H1 (cell line): ENCODE measurements at regions not wholly inside any gene's neighbourhood (a gene's known extent, or its start where the extent isn't known, plus 50 kb on each side); places are given as distances from the start of the nearest gene placed in this dataset.

Experiments used
- CTCF ChIA-PET: fragments of 300-600 bp; sonication (Branson Sonifier 250); formaldehyde crosslinking; loops from one replicate; lab custom pipeline; 2021; ENCODE audit not compliant: partially characterized antibody; lab: Charles Lee
- POLR2A ChIA-PET: fragments of 300-600 bp; sonication (Branson Sonifier 250); formaldehyde crosslinking; loops from one replicate; lab custom pipeline; 2021; ENCODE audit warnings: inconsistent platforms; ENCODE audit not compliant: partially characterized antibody; lab: Charles Lee
- DNase-seq, 2 experiments: peaks; one replicate each; pipeline versions ENCODE4 v3.0.0 to v3.0.0-alpha.2; 2010 to 2022; ENCODE audit warnings: low spot score in 2 of 2, low read depth in 1 of 2, mixed read lengths in 1 of 2
- FAIRE-seq: peaks from 2 replicates; lab custom pipeline; 2011; peaks lifted over from hg19 to GRCh38; lab: Jason Lieb, UNC
- H2AFZ ChIP-seq: 2 replicates; pipeline ENCODE4 v1.8.1; 2012; ENCODE audit warnings: low read length, inconsistent platforms
- H2AK5ac ChIP-seq: 2 replicates; pipeline ENCODE4 v1.6.1; 2013; ENCODE audit warnings: low read depth, low read length
- H2BK120ac ChIP-seq: replicated peaks from 2 replicates; pipeline ENCODE3; 2013; ENCODE audit warnings: low read depth, low read length, inconsistent platforms
- H2BK12ac ChIP-seq: 2 replicates; pipeline ENCODE4 v1.6.1; 2013; ENCODE audit warnings: low read depth, low read length
- H2BK15ac ChIP-seq: 2 replicates; pipeline ENCODE4 v1.6.1; 2013; ENCODE audit warnings: low read length
- H2BK20ac ChIP-seq: 2 replicates; pipeline ENCODE4 v1.6.1; 2013; ENCODE audit warnings: low read length
- H2BK5ac ChIP-seq: 2 replicates; pipeline ENCODE4 v1.6.1; 2013; ENCODE audit warnings: low read depth, low read length
- H3K14ac ChIP-seq: 2 replicates; pipeline ENCODE4 v1.6.1; 2013; ENCODE audit warnings: inconsistent platforms; ENCODE audit not compliant: insufficient read length
- H3K18ac ChIP-seq: 2 replicates; pipeline ENCODE4 v1.6.1; 2013; ENCODE audit warnings: low read length; ENCODE audit errors: extremely low read depth
- H3K23ac ChIP-seq: 2 replicates; pipeline ENCODE4 v1.6.1; 2013; ENCODE audit warnings: inconsistent platforms; ENCODE audit not compliant: insufficient read length
- H3K23me2 ChIP-seq: 2 replicates; pipeline ENCODE4 v1.6.1; 2013; ENCODE audit warnings: low read depth, low read length
- H3K27ac ChIP-seq: 2 replicates; pipeline ENCODE4 v1.6.1; 2011; ENCODE audit warnings: low read depth, low read length, inconsistent platforms
- H3K27me3 ChIP-seq, 4 experiments: replicated peaks in 1 of 4; 1 replicate in 1 of 4; 2 replicates in 3 of 4; pipeline versions ENCODE4 v1.6.1 to v1.8.1; 2011 to 2013; ENCODE audit warnings: low read length in 3 of 4, mild to moderate bottlenecking in 3 of 4, inconsistent platforms in 2 of 4, mixed read lengths in 2 of 4, moderate library complexity in 1 of 4; ENCODE audit not compliant: control insufficient read depth in 3 of 4, insufficient read depth in 3 of 4; ENCODE audit errors: extremely low read depth in 1 of 4
- H3K36me3 ChIP-seq, 4 experiments: 2 replicates each; pipeline versions ENCODE4 v1.6.1 to v1.8.1; 2011 to 2013; ENCODE audit warnings: mild to moderate bottlenecking in 4 of 4, low read length in 3 of 4, moderate library complexity in 2 of 4, control low read depth in 1 of 4, inconsistent platforms in 1 of 4; ENCODE audit not compliant: insufficient read depth in 4 of 4, control insufficient read depth in 2 of 4
- H3K4ac ChIP-seq: replicated peaks from 2 replicates; pipeline ENCODE3; 2013; ENCODE audit warnings: low read length, low read depth, mixed read lengths, inconsistent platforms; ENCODE audit not compliant: insufficient read length
- H3K4me1 ChIP-seq, 4 experiments: replicated peaks in 1 of 4; 1 replicate in 1 of 4; 2 replicates in 3 of 4; pipeline versions ENCODE4 v1.6.1 to v1.8.1; 2011 to 2013; ENCODE audit warnings: low read length in 3 of 4, inconsistent platforms in 2 of 4, mixed read lengths in 1 of 4; ENCODE audit not compliant: insufficient read depth in 4 of 4, control insufficient read depth in 3 of 4
- H3K4me2 ChIP-seq, 2 experiments: 2 replicates each; pipeline versions ENCODE4 v1.6.1 to v1.8.1; 2011 to 2013; ENCODE audit warnings: low read depth in 2 of 2, low read length in 2 of 2, control low read depth in 1 of 2, inconsistent platforms in 1 of 2, mild to moderate bottlenecking in 1 of 2; ENCODE audit not compliant: insufficient read depth in 1 of 2
- H3K4me3 ChIP-seq, 4 experiments: fragments of 200-600, 300-600 bp in 1 of 4; sonication (generic), shearing (Covaris generic), sonication (Bioruptor Twin) in 1 of 4; 2 replicates each; pipeline versions ENCODE4 v1.5.1 to v1.8.1; 2011 to 2016; ENCODE audit warnings: low read length in 4 of 4, low read depth in 3 of 4, control low read depth in 2 of 4, inconsistent platforms in 2 of 4, mild to moderate bottlenecking in 2 of 4, mixed read lengths in 1 of 4, moderate library complexity in 1 of 4; ENCODE audit not compliant: insufficient read depth in 2 of 4; ENCODE audit errors: extremely low read depth in 1 of 4
- H3K56ac ChIP-seq: replicated peaks from 2 replicates; pipeline ENCODE3; 2013; ENCODE audit warnings: low read depth, mild to moderate bottlenecking, mixed read lengths, low read length, inconsistent platforms; ENCODE audit not compliant: insufficient read length
- H3K79me1 ChIP-seq: 2 replicates; pipeline ENCODE4 v1.6.1; 2013; ENCODE audit warnings: low read depth, low read length, control low read depth
- H3K79me2 ChIP-seq, 2 experiments: 2 replicates each; pipeline versions ENCODE4 v1.6.1 to v1.8.1; 2012 to 2013; ENCODE audit warnings: low read length in 2 of 2, mild to moderate bottlenecking in 2 of 2, inconsistent platforms in 1 of 2; ENCODE audit not compliant: insufficient read depth in 2 of 2, control insufficient read depth in 1 of 2
- H3K9ac ChIP-seq, 4 experiments: replicated peaks in 1 of 4; 1 replicate in 1 of 4; 2 replicates in 3 of 4; pipeline versions ENCODE4 v1.6.1 to v1.8.1; 2011 to 2013; ENCODE audit warnings: low read depth in 3 of 4, low read length in 3 of 4, control low read depth in 2 of 4, mild to moderate bottlenecking in 2 of 4, moderate library complexity in 2 of 4, inconsistent platforms in 1 of 4; ENCODE audit errors: extremely low read depth in 1 of 4
- H3K9me3 ChIP-seq, 2 experiments: 2 replicates each; pipeline versions ENCODE4 v1.6.1 to v1.8.1; 2012 to 2013; ENCODE audit warnings: mild to moderate bottlenecking in 2 of 2, moderate library complexity in 2 of 2, control low read depth in 1 of 2, inconsistent platforms in 1 of 2, low read depth in 1 of 2, low read length in 1 of 2, mixed read lengths in 1 of 2; ENCODE audit not compliant: insufficient read depth in 2 of 2
- H4K20me1 ChIP-seq, 2 experiments: replicated peaks in 1 of 2; 2 replicates each; pipeline versions ENCODE3 to v1.8.1; 2011 to 2013; ENCODE audit warnings: inconsistent platforms in 2 of 2, low read length in 2 of 2, mild to moderate bottlenecking in 1 of 2; ENCODE audit not compliant: insufficient read depth in 2 of 2, control insufficient read depth in 1 of 2
- H4K5ac ChIP-seq: 2 replicates; pipeline ENCODE4 v1.6.1; 2013; ENCODE audit warnings: low read length, low read depth, mixed read lengths, inconsistent platforms; ENCODE audit not compliant: insufficient read length
- H4K8ac ChIP-seq: 2 replicates; pipeline ENCODE4 v1.8.0; 2013; ENCODE audit warnings: mild to moderate bottlenecking, moderate library complexity, low read length, inconsistent platforms; ENCODE audit not compliant: insufficient read depth; ENCODE audit errors: extremely low read depth
- H4K91ac ChIP-seq: replicated peaks from 2 replicates; pipeline ENCODE3; 2013; ENCODE audit warnings: low read length, mixed read lengths, inconsistent platforms; ENCODE audit not compliant: insufficient read length
- BCL11A ChIP-seq, 2 experiments: IDR thresholded peaks; one replicate each; pipeline ENCODE4 v1.6.1; 2011; ENCODE audit warnings: low read depth in 2 of 2, low read length in 2 of 2, mild to moderate bottlenecking in 2 of 2
- GABPA ChIP-seq: IDR thresholded peaks from 2 replicates; pipeline ENCODE4 v1.6.1; 2011; ENCODE audit warnings: mild to moderate bottlenecking, low read length, moderate library complexity, borderline replicate concordance; ENCODE audit not compliant: insufficient read depth
- GTF2F1 ChIP-seq: IDR thresholded peaks from 2 replicates; pipeline ENCODE4 v1.6.1; 2012; ENCODE audit warnings: low read depth, low read length, improper control_type of control experiment, borderline replicate concordance
- KDM4A ChIP-seq: IDR thresholded peaks from one replicate; pipeline ENCODE4 v1.7.1; 2012; ENCODE audit warnings: low read depth, mild to moderate bottlenecking, moderate library complexity, low read length, inconsistent platforms; ENCODE audit not compliant: severe bottlenecking
- MAX ChIP-seq: IDR thresholded peaks from 2 replicates; pipeline ENCODE4 v1.6.1; 2012; ENCODE audit warnings: inconsistent platforms
- POLR2AphosphoS5 ChIP-seq: IDR thresholded peaks from 2 replicates; pipeline ENCODE4 v1.6.1; 2011; ENCODE audit warnings: low read depth, low read length
- POU5F1 ChIP-seq: IDR thresholded peaks from 2 replicates; pipeline ENCODE4 v1.6.1; 2011; ENCODE audit warnings: low read depth, mild to moderate bottlenecking, low read length, moderate library complexity
- SIN3A ChIP-seq, 2 experiments: IDR thresholded peaks in 1 of 2; conservative IDR thresholded peaks in 1 of 2; 2 replicates each; pipeline ENCODE4 v1.6.1; 2011 to 2012; ENCODE audit warnings: low read length in 2 of 2, improper control_type of control experiment in 1 of 2, low read depth in 1 of 2, mild to moderate bottlenecking in 1 of 2
- SIRT6 ChIP-seq: IDR thresholded peaks from one replicate; pipeline ENCODE4 v1.7.1; 2012; ENCODE audit warnings: low read length, inconsistent platforms
- SP4 ChIP-seq: IDR thresholded peaks from 2 replicates; pipeline ENCODE4 v1.6.1; 2012; ENCODE audit warnings: low read length, inconsistent platforms
- TBP ChIP-seq: IDR thresholded peaks from 2 replicates; pipeline ENCODE4 v1.6.1; 2011; ENCODE audit warnings: low read depth, low read length, improper control_type of control experiment
- TEAD4 ChIP-seq: IDR thresholded peaks from 2 replicates; pipeline ENCODE4 v1.6.1; 2012; ENCODE audit warnings: low read depth, low read length, inconsistent platforms, mixed read lengths
- YY1 ChIP-seq: IDR thresholded peaks from 2 replicates; pipeline ENCODE4 v1.6.1; 2011; ENCODE audit warnings: low read depth, mild to moderate bottlenecking, low read length
- ZNF274 ChIP-seq: IDR thresholded peaks from 2 replicates; pipeline ENCODE4 v1.7.0; 2012; ENCODE audit warnings: low read length, borderline replicate concordance; ENCODE audit errors: extremely low read depth
- WGBS, 2 experiments: shearing (Covaris generic) in 1 of 2; methylation state at CpG; one replicate each; pipeline versions ENCODE4 v1.1.6 to v1.1.7; 2013 to 2015; ENCODE audit warnings: low lambda C conversion rate in 2 of 2, mixed read lengths in 2 of 2, inconsistent platforms in 1 of 2, low coverage in 1 of 2, missing lambda C conversion rate in 1 of 2; ENCODE audit not compliant: insufficient replicate concordance in 2 of 2, insufficient coverage in 1 of 2, insufficient read length in 1 of 2; ENCODE audit errors: extremely low coverage in 1 of 2, missing lambda C conversion rate in 1 of 2; 5-methylcytosine and 5-hydroxymethylcytosine counted together

GRCh38 chr1:185393205-185393604 lies 76.2 kb upstream of the IVNS1ABP start:
- Histone ChIP-seq H3K18ac (no peak overlapping the region), H3K9me3 (no peaks in the 10 kb centered on the region), H2AK5ac (no peak overlapping the region), H3K79me1 (no peaks in the 10 kb centered on the region), H3K27me3 (no peaks in the 10 kb centered on the region), H2BK120ac (no peak overlapping the region), H3K36me3 (no peaks in the 10 kb centered on the region), H2BK12ac (no peak overlapping the region), H3K23ac (no peak overlapping the region), H3K4me3 (no peak overlapping the region), H3K4me1 (no peaks in the 10 kb centered on the region), H3K23me2 (no peaks in the 10 kb centered on the region), H4K20me1 (no peaks in the 10 kb centered on the region), H4K5ac (no peak overlapping the region), H3K9ac (no peak overlapping the region), H4K8ac (no peak overlapping the region), H3K27ac (no peak overlapping the region), H3K56ac (no peak overlapping the region), H2BK20ac (no peak overlapping the region), H4K91ac (no peak overlapping the region), H2AFZ (no peak overlapping the region), H3K14ac (no peak overlapping the region), H3K79me2 (no peaks in the 10 kb centered on the region), H3K4me2 (no peak overlapping the region), H2BK5ac (no peak overlapping the region), H3K4ac (no peak overlapping the region), H2BK15ac (no peak overlapping the region)
- no peak for TF ChIP-seq TEAD4
- no peak for TF ChIP-seq ZNF274
- no peak for TF ChIP-seq SP4
- no peak for TF ChIP-seq SIN3A (conservative IDR thresholded peaks at IDR 0.05 in 1 of 2, IDR thresholded peaks at IDR 0.05 in 1 of 2; ENCODE audit: low read depth in 1 of 2, low read length in 2 of 2)
- TF ChIP-seq GTF2F1, result no peak
- no peak for TF ChIP-seq TBP
- TF ChIP-seq POU5F1, result no peak
- TF ChIP-seq KDM4A, result no peak
- TF ChIP-seq SIRT6, result no peak
- TF ChIP-seq YY1, result no peak
- no peak for TF ChIP-seq MAX
- TF ChIP-seq POLR2AphosphoS5, result no peak
- no peak for TF ChIP-seq BCL11A (IDR thresholded peaks at IDR 0.05; ENCODE audit: low read depth in 2 of 2, low read length in 2 of 2)
- TF ChIP-seq GABPA, result no peak
- no peak for FAIRE-seq
- no peak for DNase-seq
- WGBS, 2 experiments, result 90% methylated on average over 4 of the region's 4 CpGs; no CpG with 5 or more reads in 1 of the 2 experiments
- CTCF ChIA-PET, result no interaction called here
- POLR2A ChIA-PET, result interaction anchor here (0.6 to 0.8 kb wide), 2 partner anchors 76 to 214 kb away, joined by 4 read pairs; partner anchors contain the start of gene IVNS1ABP
